ENCODE measurements at regions not wholly inside any gene's neighbourhood (a gene's known extent, or its start where the extent isn't known, plus 50 kb on each side); places are given as distances from the start of the nearest gene placed in this dataset.

DNA sequence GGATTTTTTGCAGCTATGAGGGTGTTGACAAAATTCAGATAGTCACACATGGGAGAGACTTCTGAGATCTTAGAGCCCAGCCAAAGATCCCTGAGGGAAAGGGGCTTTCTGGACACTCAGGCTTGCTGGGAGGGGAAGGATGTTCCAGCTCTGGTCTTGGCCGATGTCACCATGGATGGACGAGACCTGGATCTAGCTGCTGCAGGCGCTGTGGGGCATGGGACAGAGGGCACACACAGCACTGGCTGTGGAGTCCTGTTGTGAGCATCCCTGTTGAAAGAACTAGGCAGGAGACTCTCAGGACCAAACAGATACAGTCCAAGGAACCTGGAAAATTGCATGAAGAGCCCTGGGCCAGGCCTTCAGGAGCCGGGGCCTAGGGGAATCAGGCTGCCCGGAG, 80.1 kb upstream of the SDK2 start:
- DNase-seq, result no peak

DNA sequence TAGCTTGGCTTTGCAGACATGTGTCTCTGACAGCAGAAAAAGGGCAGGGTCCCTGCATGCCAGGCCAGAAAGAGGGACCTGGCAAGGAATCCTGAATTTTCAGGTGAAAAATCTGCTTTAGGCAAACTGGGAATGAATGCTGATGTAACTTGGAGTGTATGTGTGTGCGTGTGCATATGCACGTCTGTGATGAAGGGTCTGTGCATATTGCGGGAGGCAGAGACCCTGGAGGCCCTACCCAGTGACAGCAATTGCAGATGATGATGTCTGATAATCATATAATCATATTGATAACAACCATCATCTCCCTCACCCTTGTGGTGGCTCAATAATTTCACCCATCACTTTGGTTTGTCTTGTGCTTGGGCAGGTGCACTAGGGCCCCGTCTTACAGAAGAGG, 80.7 kb upstream of the SDK2 start:
- DNase-seq, result no peak

GRCh38 chr17:73725794-73726515, 81.7 kb upstream of the SDK2 start:
- no peak for DNase-seq

DNA sequence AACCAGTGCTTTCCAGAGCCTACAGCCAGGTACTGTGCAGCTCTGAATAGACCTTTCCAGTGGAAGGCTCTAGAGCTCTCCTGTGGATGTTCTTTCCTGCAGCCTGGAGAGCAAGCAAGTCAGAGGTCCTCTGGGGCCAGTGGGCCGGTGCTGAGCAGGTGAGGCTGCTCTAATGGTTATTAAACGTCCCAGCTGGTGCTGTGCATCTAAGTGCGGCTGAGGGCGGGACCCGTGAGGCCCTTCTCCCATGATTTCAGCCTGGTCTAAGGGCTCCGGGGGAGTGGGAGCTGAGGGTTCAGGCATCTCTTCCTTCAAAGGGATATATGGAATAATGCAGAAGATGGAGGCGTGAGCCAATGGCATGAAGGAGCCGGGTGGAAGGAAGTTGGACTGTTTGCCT, 83.7 kb upstream of the SDK2 start:
- no peak for DNase-seq

DNA sequence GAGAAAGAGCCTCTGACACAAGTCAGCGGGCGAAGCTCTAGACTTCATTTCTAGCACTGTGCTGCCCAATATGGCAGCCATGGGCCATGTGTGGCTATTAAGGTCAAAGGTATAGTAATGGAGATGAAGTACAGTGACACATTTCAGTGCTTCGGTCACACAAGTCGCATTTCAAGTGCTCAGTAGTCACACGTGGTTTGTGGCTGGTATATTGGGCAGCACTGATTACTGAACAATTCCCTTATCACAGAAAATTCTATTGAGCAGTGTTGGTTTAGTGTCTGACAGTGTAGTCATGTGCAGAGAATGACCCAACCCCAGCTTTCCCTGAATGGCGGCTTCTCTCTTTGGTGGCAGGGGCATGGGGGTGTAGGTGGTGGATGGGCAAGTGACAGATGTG, 84.9 kb upstream of the SDK2 start:
- no peak for DNase-seq

DNA sequence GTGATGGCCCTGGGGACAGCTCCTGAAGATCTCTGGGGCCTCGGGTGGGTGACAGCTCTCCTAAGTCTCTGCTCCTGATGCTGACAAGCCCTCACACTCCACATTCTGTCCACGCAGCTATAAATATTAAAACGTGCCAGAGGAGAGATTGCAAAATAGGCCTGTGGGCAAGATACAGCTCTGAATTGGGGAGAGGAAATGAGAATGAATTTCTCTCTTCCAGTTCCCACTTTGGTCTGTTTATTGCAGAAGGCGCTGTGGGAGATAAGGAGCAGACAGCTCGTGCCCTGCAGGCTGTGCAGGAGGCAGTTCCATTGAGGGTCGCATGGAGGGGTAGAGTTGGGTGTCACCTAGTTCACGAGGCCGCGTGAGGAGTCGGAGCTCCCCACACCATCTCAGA, 87.5 kb upstream of the SDK2 start:
- no peak for DNase-seq

- no peak for DNase-seq
Observed at GRCh38 chr17:73733517-73733916, 89.3 kb upstream of the SDK2 start.

GRCh38 chr17:73735245-73735644, 91.0 kb upstream of the SDK2 start:
- no peak for DNase-seq

DNA sequence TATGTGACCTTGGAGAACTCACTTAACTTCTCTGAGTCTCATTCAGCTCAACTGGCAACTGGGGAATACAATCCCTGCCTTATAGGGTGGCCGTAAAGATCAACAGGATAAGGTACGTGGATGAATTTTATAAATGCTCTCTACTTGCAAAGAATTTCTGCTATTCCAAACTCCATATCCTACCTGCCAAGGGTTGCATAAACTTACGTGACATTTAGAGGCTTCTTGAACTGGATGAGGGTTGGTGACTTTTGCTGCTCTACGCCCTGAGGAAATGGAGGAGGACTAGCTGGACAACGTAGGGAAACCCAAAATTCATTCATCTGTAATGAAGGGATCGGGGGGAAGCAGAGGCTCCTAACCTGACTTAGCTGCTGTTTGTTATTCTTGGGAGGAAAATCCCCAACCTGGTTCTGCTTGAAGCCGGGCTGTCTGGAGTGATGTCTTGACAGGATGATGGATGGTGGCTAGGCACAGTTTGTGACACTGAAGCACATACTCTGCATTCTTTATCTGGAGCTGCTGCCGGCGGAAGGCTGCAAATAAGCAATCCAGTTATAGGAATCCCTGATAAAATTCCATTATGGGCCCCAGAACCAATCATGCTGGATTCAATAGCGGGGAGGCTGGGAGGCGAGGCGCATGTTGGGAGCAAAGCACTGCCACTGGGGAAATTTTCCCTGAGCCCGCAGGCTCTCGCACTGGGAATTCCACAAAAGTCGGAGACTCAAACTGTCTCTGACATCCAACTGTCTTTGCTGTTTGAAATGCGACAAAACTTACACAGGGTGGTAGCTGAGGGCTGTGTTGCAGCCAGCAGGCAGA, 94.7 kb upstream of the SDK2 start:
- no peak for DNase-seq

- DNase-seq, result no peak
Observed at GRCh38 chr17:73740370-73740769, 96.1 kb upstream of the SDK2 start.

DNA sequence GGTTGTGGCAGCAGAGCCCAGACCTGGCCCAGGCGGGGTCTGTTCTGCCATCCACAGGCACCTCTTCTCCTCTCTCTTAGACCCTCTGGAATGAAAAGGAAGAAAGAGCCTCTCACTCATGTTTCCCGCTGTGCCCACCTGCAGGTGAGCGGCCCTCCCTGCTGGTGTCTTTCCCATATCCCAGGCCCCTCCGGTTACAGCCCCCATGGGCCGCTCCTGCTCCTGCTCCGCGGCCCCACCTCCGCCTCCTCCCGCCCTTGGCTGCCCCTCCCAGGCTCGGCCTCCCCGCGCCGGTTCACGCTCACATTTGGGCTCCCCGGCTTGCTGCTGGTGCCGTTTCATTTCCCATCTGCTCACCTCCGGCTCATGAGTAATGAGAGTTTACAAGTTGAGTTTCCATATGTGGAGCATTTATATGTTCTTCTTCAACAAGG, 98.7 kb upstream of the SDK2 start:
- no peak for DNase-seq

DNA sequence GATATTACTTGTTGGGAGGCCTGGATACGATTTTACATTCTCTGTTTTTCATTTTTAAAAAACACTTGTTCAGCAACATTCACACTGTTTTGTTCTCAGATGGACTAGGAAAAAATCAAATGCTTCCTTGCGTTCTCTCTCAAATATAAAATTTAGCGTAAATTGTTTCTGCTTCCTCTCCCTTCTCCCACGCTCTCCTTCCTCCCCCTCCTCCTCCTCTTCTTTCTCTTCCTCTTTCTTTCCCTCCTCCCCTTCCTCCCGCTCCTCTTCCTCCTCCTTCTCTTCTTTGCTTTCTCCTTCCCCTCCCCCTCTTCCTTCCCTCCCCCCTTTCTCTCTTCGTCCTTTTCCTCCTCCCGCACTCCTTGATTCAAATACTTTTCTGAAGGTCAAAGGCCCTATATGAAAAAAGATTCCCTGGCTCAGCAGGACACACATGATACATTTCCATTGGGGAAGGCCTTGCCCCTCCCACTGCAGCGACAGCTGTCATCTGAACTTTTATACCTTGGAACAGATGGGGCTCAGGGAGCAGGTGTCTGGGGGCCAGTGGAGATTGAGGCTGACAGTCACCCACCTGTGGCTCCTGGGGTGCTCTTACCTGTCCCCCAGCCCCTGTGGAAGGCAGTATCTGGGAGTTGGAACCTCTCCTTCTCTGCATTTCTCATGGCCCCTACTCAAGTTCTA, 99.4 kb upstream of the SDK2 start:
- no peak for DNase-seq

DNA sequence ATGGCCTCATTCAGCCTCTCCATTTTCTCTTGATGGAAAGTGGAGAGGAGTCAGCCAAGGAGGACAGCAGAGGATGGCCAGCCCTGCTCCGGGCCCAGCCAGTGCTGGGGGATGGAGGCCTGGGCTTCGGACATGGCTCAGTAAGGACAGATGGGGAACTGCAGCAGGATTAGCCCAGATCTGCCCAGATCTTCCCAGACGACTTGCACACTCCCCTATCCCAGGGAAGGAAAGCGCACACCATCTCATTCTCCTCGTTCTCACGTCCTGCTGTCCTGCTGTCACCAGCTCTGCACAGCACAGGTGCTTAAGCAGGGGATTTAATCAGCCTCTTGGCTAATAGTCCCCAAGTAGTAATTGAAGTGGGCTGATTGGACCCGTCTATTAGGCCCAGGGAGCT, 100.2 kb upstream of the SDK2 start:
- DNase-seq, result no peak

- DNase-seq, result no peak
Observed at GRCh38 chr17:73746314-73747073, 102.2 kb upstream of the SDK2 start.

GRCh38 chr17:73747221-73748002, 103.2 kb upstream of the SDK2 start:
- no peak for DNase-seq

DNA sequence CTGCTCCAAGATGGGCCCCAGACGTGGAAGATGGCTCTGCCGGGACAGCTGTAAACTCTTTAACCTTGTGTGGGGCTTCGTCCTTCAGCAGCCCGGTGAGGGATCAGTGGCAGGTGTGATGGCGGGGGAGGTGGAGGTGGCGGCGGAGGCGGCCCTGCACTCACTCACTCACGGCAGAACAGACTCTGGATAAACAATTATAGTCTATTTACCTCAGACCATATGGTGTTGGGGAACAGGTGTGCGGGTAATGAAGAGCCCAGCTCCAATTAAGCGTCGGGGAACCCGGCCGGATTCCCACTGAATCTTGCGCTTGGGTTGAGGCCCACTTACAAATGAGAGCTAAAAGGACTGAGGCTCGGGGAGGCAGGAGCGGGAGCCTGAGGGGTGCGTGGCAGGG, 104.3 kb upstream of the SDK2 start:
- no peak for DNase-seq

DNA sequence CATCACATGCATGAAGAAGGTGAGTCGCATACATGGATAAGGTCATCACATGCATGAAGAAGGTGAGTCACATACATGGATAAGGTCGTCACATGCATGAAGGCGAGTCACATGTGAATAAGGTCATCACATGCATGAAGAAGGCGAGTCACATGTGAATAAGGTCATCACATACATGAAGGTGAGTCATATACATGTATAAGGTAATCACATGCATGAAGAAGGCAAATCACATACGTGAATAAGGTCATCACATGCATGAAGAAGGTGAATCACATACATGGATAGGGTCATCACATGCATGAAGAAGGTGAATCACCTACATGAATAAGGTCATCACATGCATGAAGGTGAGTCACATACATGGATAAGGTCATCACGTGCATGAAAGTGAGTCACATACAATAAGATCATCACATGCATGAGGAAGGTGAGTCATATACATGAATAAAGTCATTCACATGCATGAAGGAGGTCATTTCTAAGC, 105.1 kb upstream of the SDK2 start:
- DNase-seq, result no peak

DNA sequence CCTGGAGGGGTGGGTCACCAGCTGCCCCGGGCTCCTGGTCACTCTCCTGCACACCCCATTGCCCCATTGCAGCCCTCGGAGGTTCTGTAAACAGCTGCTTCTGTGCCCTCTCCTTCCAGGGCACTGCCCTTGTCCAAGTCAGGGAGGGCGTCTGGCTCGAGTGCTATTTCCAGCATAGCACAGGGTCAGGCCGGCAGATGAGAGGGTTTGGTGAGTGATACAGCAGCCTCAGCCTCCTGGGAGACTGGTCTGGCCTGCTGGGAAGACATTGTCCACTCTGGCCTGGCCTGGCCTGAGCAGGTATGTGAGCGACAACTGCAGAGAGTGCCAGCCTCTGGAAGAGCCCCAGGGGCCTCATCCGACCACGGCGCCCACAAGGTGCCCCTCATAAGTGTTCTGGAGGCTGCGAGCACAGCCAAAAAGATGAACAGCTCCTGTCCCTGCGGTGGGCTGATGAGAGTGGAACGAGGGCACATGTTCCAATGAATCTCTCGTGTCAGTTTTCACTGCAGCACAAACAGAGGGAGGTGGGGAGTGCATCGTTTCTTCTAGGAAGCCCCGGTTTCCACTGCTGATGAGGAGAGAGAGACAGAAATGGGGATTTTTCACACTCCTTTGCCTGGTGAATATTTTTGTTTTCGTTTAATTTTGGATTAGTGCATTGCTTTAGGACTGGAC, 105.8 kb upstream of the SDK2 start:
- no peak for DNase-seq

DNA sequence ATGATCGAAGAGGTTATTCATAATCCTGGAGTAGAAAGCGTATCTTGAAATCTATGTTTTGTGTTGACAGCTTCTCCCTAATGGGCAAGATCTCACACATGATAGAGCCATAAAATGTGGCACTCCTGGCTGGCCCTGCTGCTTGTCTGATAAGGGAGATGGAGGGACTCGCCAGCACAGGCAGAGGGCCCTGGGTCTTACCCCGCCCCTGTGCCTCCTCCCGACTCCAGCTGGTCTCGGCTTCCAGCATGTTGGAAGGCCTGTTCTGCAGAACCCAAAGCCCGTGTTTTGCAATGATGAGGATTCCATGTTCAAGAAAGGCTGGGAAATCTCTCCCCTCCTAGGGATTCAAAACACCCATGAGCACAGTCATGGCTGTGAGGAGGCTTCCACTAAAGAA, 106.7 kb upstream of the SDK2 start:
- no peak for DNase-seq

DNA sequence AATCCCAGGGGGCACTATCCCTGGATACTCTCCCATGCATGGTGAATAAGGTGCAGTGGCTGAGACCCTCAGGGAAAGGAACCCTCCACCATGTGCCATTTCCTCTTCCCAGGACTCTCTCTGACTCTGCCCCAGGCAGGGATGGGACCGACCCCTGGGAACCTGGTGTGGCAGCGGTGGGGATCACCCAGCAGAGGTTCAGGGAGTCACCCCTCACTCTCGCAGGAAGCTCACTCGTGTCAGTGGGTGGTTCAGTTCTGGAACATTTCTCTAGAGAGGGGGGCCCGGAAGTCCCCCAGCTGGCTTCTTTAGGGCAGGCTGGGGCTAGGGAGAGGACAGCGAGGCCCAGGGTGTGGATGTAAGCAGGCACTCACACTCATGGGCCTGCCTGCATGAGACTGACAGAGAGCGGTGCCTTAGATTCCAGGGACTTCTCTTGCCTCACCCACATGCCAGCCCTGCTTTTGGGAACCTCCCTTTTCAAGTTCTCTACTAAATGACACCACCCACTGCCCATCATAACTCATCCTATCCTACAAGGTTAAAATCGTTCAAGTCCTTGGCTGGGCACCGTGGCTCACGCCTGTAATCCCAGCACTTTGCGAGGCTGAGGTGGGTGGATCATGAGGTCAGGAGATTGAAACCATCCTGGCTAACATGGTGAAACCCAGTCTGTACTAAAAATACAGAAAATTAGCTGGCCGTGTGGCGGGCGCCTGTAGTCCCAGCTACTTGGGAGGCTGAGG, 109.7 kb upstream of the SDK2 start:
- no peak for DNase-seq

DNA sequence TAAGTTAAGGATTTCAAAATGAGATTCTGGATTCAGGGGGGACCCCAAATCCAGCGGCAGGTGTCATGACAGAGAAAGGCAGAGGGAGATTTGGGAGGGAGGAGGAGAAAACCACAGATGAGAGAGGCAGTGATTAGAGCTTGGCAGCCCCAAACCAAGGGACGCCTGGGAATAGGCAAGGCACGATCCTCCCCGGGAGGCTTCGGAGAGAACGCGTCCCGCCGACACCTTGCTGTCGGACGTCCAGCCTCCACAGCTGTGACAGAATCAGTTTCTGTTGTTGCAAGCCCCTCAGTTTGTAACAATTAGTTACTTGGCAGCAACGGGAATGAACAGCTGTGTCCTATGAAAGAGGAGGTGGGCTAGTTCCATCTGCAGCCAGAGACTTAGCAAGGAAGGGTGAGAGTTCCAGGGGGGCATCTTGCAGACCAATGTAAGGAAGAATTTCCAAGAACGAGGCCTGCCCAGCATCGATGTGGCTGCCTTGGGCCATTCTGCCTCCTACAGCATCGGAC, 110.7 kb upstream of the SDK2 start:
- DNase-seq, result no peak
